ENCODE measurements at regions not wholly inside any gene's neighbourhood (a gene's known extent, or its start where the extent isn't known, plus 50 kb on each side); places are given as distances from the start of the nearest gene placed in this dataset.

GRCh38 chr2:221304916-221305315 is 267.2 kb downstream of the EPHA4 start:
- TF ChIP-seq CTCF (IDR thresholded peaks at IDR 0.05), result no peak
- no peak for TF ChIP-seq POLR2AphosphoS5 (IDR thresholded peaks at IDR 0.05; ENCODE audit: insufficient read depth in 1 of 2, low read depth in 1 of 2)
- no peak for TF ChIP-seq POLR2A (IDR thresholded peaks at IDR 0.05)
